Caco-2 (cell line): ENCODE measurements at regions not wholly inside any gene's neighbourhood (a gene's known extent, or its start where the extent isn't known, plus 50 kb on each side); places are given as distances from the start of the nearest gene placed in this dataset.

Source experiments
- BruUV-seq: library from RNA; stranded (reverse); fragments of 400-500 nt; replicated peaks from 2 replicates; lab custom pipeline; 2021; lab: Mats Ljungman, UMichigan
- CTCF ChIA-PET: fragments of 300-600 bp; sonication (Branson Sonifier 250); formaldehyde crosslinking; loops from one replicate; lab custom pipeline; 2022; ENCODE audit warnings: antibody characterized with exemption; lab: Charles Lee
- POLR2A ChIA-PET: fragments of 300-600 bp; sonication (Branson Sonifier 250); formaldehyde crosslinking; loops from one replicate; lab custom pipeline; 2022; ENCODE audit warnings: antibody characterized with exemption; lab: Charles Lee
- DNase-seq, 2 experiments: peaks; one replicate each; pipeline versions ENCODE4 v3.0.0 to v3.0.0-alpha.2; 2020 to 2022
- H3K27me3 ChIP-seq: replicated peaks from 2 replicates; pipeline ENCODE4 v1.6.0; 2011; ENCODE audit warnings: low read length; ENCODE audit not compliant: control insufficient read depth, insufficient read depth
- H3K36me3 ChIP-seq: 2 replicates; pipeline ENCODE4 v1.5.1; 2011; ENCODE audit warnings: low read length; ENCODE audit not compliant: control insufficient read depth, insufficient read depth
- H3K4me1 ChIP-seq: fragments of 250-450 bp; sonication (Bioruptor Pico); 2 replicates; pipeline ENCODE4 v1.5.1; 2020; ENCODE audit warnings: mild to moderate bottlenecking
- H3K4me3 ChIP-seq: 2 replicates; pipeline ENCODE4 v1.5.1; 2011; ENCODE audit warnings: low read depth, mild to moderate bottlenecking, control low read depth, low read length
- H3K9me3 ChIP-seq: fragments of 250-450 bp; sonication (Bioruptor Pico); 2 replicates; pipeline ENCODE4 v1.5.1; 2020; ENCODE audit warnings: mild to moderate bottlenecking, moderate library complexity
- H3K27ac Mint-ChIP-seq: one replicate; pipeline ENCODE4 v1.8.0; 2022; ENCODE audit warnings: mixed read lengths; ENCODE audit not compliant: unreplicated experiment
- H3K27me3 Mint-ChIP-seq: one replicate; pipeline ENCODE4 v1.8.0; 2022; ENCODE audit warnings: mixed read lengths; ENCODE audit not compliant: insufficient read depth, unreplicated experiment
- H3K36me3 Mint-ChIP-seq: one replicate; pipeline ENCODE4 v1.8.0; 2022; ENCODE audit warnings: mild to moderate bottlenecking, mixed read lengths; ENCODE audit not compliant: insufficient read depth, unreplicated experiment
- H3K4me1 Mint-ChIP-seq: one replicate; pipeline ENCODE4 v1.8.0; 2022; ENCODE audit warnings: low read depth, mixed read lengths; ENCODE audit not compliant: unreplicated experiment
- H3K4me3 Mint-ChIP-seq: one replicate; pipeline ENCODE4 v1.8.0; 2022; ENCODE audit warnings: mild to moderate bottlenecking, moderate library complexity, mixed read lengths; ENCODE audit not compliant: unreplicated experiment
- H3K9me3 Mint-ChIP-seq: one replicate; pipeline ENCODE4 v1.8.0; 2022; ENCODE audit warnings: mixed read lengths; ENCODE audit not compliant: unreplicated experiment
- intact Hi-C: fragments of 100-400 bp; cut with micrococcal nuclease; formaldehyde crosslinking; loops from one replicate; pipeline ENCODE4 v1.10.0; 2022; ENCODE audit not compliant: unreplicated experiment
- TF ChIP-seq, protein P1 (sequence below), 2 experiments: fragments of 200-600 bp in 1 of 2; IDR thresholded peaks; 1 replicate in 1 of 2; 2 replicates in 1 of 2; pipeline versions ENCODE4 v1.5.1 to v1.8.0; 2011 to 2022; ENCODE audit warnings: antibody characterized with exemption in 1 of 2, control low read depth in 1 of 2, inconsistent platforms in 1 of 2, low read depth in 1 of 2, low read length in 1 of 2, mild to moderate bottlenecking in 1 of 2, moderate library complexity in 1 of 2; ENCODE audit not compliant: insufficient read depth in 1 of 2, severe bottlenecking in 1 of 2, unreplicated experiment in 1 of 2

DNA sequence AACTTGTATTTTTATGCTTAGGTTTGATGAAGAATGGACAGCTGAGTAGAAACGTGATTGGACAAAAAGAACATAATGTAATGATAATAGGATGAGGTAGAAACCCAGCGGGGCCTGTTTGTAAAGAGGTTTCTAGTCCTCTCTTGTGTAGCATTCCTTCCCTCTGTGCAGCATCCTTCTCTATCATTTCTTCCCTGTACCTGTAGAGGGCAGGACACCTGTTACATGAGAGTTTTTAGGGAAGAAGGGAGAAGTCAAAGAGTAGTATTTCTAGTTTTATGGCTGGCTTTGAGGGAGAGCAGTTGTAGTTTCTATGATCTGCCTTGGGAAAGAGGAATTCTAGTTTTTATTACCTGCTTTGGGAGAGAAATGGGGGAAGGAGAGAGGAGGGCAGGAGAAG, 162.1 kb upstream of the FST start:
- H3K4me3 ChIP-seq = no peak overlapping the region
- Mint-ChIP-seq H3K36me3 (no peaks in the 10 kb centered on the region), H3K4me3 (no peak overlapping the region), H3K9me3 (peaks cover 10% of the 10 kb centered on the region), H3K4me1 (no peaks in the 10 kb centered on the region), H3K27ac (no peak overlapping the region), H3K27me3 (peaks cover 2% of the 10 kb centered on the region)
- no peaks in the 10 kb centered on the region for H3K36me3 ChIP-seq
- TF ChIP-seq, protein P1, sequence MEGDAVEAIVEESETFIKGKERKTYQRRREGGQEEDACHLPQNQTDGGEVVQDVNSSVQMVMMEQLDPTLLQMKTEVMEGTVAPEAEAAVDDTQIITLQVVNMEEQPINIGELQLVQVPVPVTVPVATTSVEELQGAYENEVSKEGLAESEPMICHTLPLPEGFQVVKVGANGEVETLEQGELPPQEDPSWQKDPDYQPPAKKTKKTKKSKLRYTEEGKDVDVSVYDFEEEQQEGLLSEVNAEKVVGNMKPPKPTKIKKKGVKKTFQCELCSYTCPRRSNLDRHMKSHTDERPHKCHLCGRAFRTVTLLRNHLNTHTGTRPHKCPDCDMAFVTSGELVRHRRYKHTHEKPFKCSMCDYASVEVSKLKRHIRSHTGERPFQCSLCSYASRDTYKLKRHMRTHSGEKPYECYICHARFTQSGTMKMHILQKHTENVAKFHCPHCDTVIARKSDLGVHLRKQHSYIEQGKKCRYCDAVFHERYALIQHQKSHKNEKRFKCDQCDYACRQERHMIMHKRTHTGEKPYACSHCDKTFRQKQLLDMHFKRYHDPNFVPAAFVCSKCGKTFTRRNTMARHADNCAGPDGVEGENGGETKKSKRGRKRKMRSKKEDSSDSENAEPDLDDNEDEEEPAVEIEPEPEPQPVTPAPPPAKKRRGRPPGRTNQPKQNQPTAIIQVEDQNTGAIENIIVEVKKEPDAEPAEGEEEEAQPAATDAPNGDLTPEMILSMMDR (IDR thresholded peaks at IDR 0.05; ENCODE audit: insufficient read depth in 1 of 2, low read depth in 1 of 2, low read length in 1 of 2, severe bottlenecking in 1 of 2, unreplicated experiment in 1 of 2) = peak; percentile 22 to 58
- BruUV-seq = no TSS peak
- no peaks in the 10 kb centered on the region for H3K9me3 ChIP-seq
- CTCF ChIA-PET = no interaction called here
- intact Hi-C loops = no loop called here
- peak in 1 of 2 experiments; percentile 18 for DNase-seq
- H3K4me1 ChIP-seq = no peaks in the 10 kb centered on the region
- POLR2A ChIA-PET = no interaction called here
- no peaks in the 10 kb centered on the region for H3K27me3 ChIP-seq

DNA sequence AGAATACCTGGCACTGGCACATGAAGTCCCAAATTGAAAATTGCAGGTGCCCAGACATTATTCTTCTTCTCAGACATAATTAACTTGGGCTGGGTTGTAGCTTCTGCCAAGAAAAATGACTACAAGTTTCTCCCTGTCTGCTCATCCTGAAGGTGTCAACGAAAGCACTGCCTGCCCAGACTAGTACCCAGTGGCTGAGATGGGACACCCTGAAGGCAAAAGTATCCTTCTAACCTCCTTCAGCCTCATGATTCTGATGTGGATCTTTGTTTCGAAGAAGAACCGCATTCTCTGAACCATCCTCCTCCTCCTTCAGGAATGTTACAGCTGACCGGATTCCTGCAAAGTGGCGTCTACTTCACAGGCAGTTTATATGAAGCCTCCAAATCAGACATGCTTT, 161.1 kb upstream of the FST start:
- H3K4me1 Mint-ChIP-seq = no peaks in the 10 kb centered on the region
- TF ChIP-seq, protein P1 (IDR thresholded peaks at IDR 0.05; ENCODE audit: insufficient read depth in 1 of 2, low read depth in 1 of 2, low read length in 1 of 2, severe bottlenecking in 1 of 2, unreplicated experiment in 1 of 2) = no peak
- Histone ChIP-seq H3K4me3 (no peak overlapping the region), H3K9me3 (no peaks in the 10 kb centered on the region), H3K27me3 (no peaks in the 10 kb centered on the region), H3K36me3 (no peaks in the 10 kb centered on the region), H3K4me1 (no peaks in the 10 kb centered on the region)
- H3K4me3 Mint-ChIP-seq = no peak overlapping the region
- CTCF ChIA-PET = interaction anchor here (1.2 kb wide), 1 partner anchor 57 kb away, joined by 3 read pairs; no protein-coding TSS in a partner anchor
- BruUV-seq = no TSS peak
- intact Hi-C loops = no loop called here
- H3K9me3 Mint-ChIP-seq = peaks cover 10% of the 10 kb centered on the region
- peaks cover 2% of the 10 kb centered on the region for H3K27me3 Mint-ChIP-seq
- no peak for DNase-seq
- no peaks in the 10 kb centered on the region for H3K36me3 Mint-ChIP-seq
- POLR2A ChIA-PET = no interaction called here
- H3K27ac Mint-ChIP-seq = no peak overlapping the region

DNA sequence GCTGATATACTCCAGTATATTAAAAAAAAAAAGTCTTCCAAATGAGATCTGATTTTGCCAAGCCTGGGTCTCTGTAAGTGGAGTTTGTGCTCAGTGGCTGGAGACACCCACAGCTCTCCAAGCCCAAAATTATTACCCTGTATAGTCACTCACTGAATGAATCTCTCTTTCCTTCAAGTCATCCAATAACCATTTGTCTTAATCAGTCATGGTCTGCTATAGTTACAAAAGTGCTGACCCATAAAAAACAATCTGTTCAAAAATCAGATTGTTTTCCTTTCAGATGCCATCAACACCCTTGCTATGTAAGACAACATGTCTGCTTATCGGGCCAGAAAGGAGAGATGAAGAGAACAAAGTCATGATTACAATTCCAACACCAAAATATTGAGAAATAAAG, 159.4 kb upstream of the FST start:
- no peaks in the 10 kb centered on the region for H3K36me3 ChIP-seq
- no TSS peak for BruUV-seq

More for the DNA sequence above, 159.4 kb upstream of the FST start:
- Histone ChIP-seq H3K9me3 (no peaks in the 10 kb centered on the region), H3K27me3 (no peaks in the 10 kb centered on the region), H3K4me3 (no peak overlapping the region), H3K4me1 (no peaks in the 10 kb centered on the region)
- no peak overlapping the region for H3K4me3 Mint-ChIP-seq
- TF ChIP-seq, protein P1 (IDR thresholded peaks at IDR 0.05; ENCODE audit: insufficient read depth in 1 of 2, low read depth in 1 of 2, low read length in 1 of 2, severe bottlenecking in 1 of 2, unreplicated experiment in 1 of 2) = no peak
- ChIA-PET POLR2A (no interaction called here), CTCF (no interaction called here)
- H3K27ac Mint-ChIP-seq = no peak overlapping the region
- DNase-seq = no peak
- H3K27me3 Mint-ChIP-seq = peaks cover 4% of the 10 kb centered on the region
- no peaks in the 10 kb centered on the region for H3K36me3 Mint-ChIP-seq
- H3K9me3 Mint-ChIP-seq = no peaks in the 10 kb centered on the region
- H3K4me1 Mint-ChIP-seq = no peaks in the 10 kb centered on the region
- intact Hi-C loops = no loop called here
